CD4-positive, alpha-beta T cell treated with Interleukin-4 for 4 hours (primary cell): ENCODE measurements at regions not wholly inside any gene's neighbourhood (a gene's known extent, or its start where the extent isn't known, plus 50 kb on each side); places are given as distances from the start of the nearest gene placed in this dataset.
"Not testable (repeated sequence)": the region's sequence is repeated elsewhere in the genome, so short reads cannot be mapped to it uniquely, and the experiment has no call there.

Source experiments
- DNase-seq: peaks from one replicate; pipeline ENCODE4 v3.0.0-alpha.2; 2020

DNA sequence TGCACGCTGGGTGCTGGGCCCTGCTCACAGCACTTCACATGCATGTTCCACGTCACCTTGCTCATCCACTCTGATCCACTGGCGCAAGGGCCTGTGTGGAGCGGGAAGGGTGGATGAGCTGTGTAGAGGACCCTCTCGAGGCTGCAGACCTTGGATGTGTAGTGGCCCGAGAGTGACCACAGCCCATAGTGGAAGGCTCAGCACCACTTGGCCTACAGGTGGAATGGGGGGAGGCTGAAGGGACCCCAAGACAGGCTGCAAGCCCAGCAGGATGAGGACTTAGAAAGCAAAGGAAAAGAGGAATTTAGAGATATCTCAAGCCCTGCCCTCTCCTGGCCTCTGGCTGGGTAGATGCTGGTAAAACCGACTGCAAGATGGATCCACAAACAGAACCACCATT lies 175.9 kb upstream of the COPS8 start:
- no peak for DNase-seq

DNA sequence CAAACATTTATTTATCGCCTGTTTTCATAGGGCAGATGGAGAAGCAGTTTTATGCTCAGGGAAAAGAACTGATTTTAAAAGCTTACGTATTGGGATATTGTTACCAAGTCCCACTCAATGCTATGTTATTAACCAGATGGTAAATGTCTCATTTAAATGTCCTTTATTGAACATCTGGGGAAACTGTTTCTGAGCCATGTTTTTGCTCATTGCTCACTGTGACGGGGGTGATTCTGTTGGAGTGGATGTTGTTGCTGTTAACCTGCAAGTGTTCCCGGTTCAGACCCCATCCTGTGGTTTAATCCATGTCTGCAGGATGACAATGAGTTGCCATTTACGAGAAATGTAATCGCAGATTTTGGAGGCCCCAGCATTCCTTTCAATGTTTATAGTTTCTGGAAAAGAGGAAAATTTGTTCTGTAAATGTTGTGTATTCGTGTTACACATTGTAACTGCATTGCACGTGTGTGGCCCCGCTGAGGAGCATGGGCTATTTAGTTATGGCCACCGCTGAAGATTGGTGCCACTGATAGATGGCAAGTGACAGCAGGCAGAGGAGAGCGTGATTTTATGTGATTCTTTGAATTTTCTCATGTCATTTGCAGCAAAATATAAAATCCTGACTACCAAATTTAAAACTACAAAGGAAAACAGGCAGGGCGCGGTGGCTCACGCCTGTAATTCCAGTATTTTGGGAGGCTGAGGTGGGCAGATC lies 174.8 kb upstream of the COPS8 start:
- DNase-seq: no peak

DNA sequence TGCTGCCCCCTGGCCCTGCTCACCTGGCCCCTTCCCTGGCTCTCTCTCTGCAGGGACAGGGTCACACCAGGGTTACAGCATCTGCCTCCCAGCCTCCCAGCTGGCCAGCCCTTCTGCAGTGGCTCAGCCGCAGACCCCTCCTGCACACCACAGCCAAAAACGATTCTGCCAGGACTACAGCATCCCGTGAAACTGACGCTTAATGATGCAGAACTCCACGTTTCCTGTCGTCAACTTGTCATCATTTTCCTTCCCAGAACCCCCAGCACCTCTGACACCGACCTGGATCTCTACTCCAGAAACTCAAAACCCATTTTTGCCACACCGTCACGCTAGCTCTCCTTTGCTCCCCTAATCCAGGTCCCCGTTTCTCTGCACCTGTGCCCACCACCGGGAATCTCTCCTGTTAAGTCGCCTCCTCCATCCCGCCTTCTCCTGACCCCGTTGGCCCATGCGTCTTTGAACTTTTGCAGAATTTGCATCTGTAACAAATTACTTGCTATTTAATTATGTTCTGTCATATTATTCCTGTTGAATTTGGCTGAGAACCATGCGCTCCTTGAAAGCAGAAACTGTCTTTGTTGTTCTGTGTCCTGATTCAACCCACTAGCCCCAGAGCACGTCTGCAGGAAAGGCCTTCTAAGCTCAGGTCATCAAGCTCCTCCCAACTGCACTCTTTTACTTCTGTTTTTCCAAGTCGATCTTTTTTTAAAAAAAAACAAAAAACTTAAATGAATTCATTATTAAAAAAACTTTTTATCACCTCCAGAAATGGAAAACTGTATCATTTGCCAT lies 173.2 kb upstream of the COPS8 start:
- DNase-seq: no peak

DNA sequence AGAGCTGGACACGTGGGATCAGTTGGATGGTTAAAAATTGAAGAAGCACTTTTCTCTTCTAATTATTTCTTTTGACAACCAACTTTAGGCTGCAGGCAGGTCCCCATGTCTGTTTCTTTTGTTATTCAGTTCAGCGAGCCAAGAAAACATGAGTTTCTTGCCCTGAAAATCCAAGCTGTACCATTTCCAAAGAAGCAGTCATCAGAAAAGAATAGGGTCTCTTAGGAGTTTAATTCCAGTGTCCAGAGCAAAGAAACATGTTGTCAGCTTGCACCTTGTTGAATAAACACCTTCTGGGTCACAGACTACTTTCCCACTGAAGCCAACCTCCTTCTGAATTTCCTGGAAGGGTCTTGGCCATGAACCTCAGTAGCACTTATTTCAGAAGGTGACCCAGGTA lies 170.5 kb upstream of the COPS8 start:
- DNase-seq: no peak

DNA sequence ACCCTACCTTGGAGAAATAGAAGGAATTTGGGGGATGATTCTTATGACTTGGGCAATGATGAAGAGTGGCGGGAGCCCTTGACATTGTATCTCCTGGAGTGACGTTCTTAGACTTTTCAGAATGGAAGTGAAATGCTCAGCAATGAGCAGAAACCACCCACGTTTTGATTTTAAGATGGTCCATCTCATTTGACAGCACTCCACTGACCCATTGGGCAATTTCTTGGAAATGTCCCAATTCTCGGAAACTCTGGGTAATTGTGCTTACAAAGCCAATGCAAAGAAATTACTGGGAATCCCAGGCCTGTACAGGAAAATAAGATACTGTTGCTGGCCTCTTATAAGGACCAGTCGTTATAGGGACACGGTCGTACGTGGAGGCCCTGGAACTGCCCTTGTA lies 170.0 kb upstream of the COPS8 start:
- no peak for DNase-seq

DNA sequence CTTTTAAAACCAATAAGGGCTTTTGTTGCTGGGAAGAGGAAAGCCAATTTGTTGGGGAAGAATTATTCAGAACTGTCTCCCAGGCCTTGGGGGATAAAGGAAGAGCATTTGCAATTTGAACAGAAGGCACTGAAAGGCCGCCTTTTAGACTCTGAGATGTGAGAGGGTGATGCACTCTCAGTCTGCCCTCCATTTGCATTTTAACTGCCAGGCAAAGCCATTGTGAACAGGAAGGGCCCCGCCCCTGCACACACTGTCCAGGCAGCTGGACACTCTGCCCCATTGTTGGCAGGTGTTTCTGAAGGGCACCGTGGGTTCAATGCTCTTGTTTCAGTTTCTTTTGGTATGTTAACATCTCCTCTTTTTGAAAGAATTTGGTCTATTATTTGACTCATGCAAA lies 169.5 kb upstream of the COPS8 start:
- DNase-seq: no peak

DNA sequence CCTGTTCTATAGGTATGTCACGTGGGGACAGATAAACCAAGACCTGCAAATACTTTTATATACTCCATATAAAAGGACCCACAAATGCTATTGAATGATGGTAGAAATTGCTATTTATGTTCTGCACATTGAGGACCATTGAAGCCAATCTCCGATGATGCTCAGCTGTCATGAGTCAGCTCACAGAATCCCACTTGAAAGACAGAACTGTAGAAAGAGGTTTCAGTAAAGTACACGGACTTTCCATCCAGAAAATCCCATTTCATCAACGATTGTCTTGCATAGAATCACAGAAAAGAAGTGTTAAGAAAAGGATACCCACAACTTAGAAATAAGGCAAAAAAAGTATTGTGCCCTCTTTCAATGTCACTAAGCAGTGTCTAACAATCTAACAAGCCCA lies 169.0 kb upstream of the COPS8 start:
- DNase-seq: no peak

DNA sequence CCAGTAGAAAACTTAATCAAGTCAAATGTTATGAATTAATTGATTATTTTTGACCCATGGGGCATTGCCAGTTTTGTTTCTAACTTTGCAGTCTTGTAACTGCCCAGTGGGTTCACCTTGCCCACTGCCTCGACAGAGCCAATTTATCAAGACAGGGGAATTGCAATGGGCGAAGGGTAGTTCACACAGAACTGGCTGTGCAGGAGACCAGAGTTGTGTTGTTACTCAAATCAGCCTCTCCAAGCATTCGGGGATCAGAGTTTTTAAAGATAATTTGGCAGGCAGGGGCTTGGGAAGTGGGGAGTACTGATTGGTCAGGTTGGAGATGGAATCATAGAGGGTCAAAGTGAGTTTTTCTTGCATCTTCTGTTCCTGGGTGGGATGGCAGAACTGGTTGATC lies 168.5 kb upstream of the COPS8 start:
- no peak for DNase-seq

DNA sequence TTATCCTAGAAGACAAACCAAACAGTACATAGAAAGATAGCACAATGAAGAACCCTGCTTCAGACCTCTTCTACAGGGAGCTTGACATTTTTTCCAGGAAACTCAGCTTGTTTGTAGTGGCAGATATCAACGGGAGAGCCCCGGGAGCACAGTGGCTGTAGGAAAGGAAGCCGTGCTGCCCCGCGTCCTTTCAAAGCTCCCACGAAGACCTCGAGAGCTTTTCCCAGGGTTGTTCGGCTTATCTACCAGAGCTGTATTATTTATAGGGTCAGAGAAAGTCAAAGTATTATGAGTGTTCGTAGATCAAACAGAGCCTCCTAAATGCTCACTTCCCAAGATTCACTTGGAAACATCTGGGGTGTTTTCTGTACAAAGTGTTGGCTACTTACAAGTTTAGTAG lies 167.1 kb upstream of the COPS8 start:
- DNase-seq: no peak

DNA sequence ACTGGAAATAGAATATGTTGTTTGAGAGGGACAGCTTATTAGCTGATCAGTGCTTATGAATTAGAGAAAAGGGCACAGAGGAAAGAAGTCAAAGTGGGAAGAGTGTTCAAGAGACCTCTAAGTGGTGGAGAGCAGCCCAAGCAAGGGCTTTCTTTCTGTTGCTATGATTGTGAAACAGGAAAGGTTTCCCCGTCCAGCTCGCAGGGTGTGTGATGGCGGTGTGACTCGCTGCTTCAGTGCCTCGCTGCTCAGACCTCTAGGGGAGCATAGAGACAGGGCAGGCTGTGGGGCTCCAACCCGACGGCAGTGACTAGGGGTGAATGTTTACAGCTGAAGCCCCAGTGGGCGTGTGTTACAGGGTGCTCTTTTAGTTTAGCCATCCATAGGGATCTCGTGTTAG lies 166.5 kb upstream of the COPS8 start:
- no peak for DNase-seq

DNA sequence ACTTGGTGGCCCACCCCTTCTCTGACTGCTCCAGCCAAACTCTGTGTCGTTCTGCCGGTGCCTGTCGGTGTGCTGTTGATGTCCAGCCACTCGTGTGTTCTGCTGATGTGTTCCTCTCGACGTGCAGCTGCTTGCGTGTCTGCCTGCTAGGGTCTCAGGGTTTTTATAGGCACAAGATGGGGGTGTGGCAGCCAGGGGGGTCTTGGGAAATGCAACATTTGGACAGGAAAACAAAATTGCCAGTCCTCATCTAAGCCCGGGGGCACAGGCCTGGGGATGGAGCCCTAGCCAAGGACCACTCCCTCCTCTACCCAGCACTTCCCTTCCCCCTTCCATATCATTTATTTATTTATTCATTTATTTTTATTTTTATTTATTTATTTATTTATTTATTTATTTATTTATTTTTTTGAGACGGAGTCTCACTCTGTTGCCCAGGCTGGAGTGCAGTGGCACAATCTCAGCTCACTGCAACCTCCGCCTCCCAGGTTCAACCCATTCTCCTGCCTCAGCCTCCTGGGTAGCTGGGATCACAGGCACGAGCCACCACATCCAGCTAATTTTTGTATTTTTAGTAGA lies 165.8 kb upstream of the COPS8 start:
- DNase-seq: not testable (repeated sequence)

DNA sequence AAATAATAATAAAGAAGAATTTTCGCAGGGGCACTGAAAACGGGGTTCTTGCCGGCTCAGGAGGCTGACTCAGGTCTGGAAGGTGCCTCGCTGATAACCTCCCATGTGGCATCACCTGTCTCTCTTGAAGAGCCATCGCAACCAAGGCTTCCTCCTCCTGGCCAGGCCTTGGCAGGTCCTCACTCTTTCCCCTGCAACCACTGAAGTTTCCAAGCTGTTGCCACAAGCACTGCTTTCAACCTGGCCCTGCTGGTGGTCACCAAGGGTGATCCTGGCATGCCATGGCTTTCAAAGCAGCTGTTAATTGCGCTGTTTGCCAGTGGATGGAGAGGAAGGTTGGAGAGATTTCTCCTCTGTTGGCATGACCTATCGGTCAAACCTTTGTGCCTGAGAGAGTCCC lies 163.6 kb upstream of the COPS8 start:
- no peak for DNase-seq

DNA sequence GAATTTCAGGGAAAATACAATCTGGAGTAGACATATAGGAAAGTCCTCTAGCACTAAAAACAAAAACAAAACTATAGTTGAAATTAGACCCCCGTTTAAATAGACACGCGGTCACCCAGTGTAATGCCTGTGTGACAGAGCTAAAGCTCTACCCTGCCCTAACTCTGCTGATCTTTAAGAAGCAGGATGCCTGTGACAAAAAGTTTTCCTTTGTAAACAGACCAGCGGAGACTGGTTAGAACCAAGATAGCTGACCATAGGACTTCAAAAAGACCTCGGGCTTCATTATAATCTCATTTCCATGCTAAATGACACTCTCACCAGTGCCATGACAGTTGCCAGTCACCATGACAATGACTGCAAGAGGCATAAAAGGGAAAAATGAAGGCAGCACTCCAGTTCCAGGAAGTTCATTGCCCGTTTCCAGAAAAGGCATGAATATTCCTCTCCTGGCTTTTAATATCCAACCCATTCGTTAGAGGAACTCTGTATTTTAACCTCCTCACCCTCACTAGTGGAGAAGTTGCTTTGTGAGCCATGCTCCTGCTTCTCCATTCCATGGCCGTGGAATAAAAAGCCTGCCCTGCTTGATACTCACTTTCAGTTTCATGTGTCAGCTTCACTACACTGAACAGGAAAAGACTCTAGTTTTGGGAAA lies 157.2 kb upstream of the COPS8 start:
- no peak for DNase-seq

DNA sequence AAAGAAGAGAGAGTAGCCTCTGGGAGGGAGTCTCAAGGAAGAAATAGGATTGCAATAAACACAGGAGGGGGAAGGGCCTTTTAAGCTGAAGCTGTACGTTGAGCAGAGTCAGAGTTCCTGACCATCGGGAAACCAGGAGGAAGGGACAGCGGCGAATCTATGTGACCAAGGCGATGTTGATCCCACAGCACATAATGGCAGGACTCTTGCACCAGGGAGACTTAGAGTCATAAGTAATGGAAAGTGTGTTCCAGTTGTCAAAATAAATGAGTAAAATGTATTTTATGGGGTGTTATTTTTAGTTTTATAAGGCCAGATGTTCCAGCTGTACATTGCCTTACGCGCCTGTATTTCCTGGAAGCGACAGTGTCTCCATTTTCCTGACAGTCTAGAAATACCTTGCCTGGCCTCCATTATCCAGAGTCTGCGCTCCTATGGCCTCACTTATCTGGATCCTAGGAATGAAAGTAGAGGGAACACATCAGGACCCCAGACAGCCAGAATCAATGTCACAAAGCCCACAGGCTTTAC lies 152.8 kb upstream of the COPS8 start:
- DNase-seq: no peak

DNA sequence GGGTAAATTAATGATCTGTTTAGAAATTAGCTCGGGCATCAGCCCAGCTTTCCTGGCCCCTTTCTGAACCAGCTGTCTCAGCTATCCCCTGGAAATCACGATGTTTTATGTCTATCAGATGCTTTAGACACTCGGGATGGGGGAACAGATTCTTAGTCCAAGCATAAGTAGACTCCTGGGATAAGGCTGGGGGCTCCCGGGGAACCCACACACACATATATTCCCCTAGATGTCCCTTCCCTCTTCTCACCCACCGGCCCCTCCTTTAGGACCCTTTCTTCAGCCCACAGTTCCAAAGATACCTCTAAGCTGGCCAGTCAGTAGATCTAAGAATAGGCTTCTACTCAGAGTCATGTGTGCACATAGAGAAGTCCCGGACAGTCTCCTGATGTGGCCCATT lies 151.5 kb upstream of the COPS8 start:
- DNase-seq: no peak

DNA sequence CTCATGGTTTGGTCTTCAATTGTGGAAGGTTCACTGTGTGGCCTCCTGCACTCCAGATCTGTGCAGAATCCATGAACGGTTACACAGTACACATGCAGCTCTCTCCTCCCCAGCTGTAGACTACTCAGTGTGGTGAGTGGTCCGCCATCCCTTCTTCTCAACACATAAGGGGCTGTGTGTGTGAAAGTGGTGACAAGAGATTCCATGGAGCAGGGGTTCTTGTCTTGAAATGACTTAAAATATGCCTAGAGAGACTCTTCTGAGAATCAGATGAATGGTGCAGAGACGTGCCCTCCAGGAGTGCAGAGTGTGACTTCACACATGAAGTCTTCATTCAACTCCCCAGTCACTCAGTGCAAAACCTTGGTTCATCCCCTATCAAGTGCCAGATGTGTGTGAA lies 151.0 kb upstream of the COPS8 start:
- no peak for DNase-seq

DNA sequence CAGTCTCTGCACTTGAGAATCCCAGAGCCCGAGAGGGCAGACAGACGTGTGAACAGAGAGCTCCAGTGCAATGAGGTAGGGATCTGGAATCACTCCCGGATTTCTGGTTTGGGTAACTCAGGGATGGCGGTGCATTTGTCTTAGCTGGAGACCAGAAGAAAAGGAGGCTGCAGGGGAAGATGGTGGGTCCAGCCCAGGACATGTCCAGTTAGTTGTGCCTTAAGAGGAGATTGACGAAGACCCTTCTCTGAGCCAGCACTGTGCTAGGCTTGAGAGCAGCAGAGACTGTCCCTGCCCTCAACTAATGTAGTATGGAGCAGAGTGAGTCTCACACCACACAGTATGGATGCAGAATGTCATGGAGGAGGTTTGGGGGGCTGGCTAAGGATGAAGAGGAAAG lies 150.6 kb upstream of the COPS8 start:
- no peak for DNase-seq

DNA sequence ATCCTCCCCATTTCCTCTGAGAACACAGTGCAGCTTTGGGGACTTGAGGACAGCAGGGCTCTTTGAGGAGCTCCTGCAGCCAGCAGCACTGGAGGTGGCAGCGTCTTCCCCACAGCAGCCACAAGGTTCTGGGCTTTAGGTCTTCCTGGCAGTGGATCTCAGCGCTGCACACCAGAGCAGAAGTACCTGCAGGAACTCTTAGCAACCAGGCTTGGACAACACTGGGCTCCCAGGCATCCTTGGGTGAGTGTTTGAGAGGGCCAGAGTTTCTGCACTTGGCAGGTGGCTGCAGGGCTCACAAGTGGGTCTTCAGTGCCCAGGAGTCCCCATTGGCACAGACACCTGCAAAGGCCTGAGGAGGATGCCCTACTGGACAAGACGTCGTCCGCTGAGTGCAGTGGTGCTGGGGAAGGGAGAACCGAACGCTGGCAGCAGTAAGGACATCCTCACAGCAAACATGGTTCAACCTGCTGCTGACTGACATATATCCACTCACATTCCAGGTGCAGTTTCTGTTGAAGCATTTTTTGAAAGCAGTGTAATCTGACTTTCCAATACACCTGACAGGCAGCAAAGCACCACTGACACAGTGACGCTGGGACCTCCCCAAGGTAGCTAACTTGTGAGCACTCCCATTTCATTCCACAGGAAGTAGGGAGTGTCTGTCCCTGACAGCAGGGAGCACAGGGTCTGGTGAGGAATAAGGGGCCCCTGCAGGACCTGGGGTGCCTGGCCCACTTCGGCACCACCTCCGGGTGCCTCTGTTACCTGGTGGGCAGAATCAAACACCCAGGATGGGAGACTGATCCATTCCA lies 149.9 kb upstream of the COPS8 start:
- DNase-seq: no peak

DNA sequence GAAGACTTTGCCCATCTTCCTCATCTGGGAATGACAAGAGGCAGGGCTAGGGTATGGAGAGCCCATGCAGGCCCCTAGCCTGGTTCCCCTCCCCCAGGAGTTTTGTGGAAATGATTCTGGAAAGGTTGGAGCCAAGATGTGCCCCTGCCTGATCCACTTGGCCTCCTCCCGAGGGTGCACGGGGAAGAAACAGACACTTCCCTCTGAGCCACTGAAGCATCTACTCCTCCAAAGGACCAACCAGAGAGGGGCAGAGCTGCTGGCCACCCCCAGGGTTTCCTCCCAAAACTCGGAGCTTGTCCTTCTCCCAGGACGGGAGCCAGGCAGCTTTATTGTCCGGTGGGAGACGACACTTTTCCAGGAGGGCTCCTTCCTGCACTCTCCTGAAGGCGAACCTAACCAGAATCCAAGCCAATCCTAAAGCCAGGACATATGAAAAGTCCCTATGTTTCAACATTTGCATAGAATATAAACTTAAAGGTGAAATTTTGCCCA lies 149.2 kb upstream of the COPS8 start:
- DNase-seq: no peak

DNA sequence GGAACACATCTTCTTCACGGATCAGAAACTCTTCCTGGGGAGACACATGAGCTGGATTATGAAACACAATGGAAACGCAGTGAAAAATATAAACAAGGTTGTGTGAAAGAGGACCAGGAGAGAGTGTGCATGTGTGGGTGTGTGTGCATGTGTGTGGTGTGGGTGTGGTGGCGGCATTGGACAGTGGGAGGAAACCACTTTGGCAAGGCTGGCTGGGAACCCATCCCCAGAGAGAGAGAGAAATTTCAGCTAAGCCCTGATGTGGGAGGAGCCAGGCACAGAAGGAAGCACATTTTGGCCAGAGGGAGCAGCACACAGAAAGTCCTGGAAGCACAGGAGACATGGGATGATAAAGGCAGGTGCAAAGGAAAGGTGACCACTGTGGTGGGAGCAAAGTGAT lies 147.6 kb upstream of the COPS8 start:
- no peak for DNase-seq

DNA sequence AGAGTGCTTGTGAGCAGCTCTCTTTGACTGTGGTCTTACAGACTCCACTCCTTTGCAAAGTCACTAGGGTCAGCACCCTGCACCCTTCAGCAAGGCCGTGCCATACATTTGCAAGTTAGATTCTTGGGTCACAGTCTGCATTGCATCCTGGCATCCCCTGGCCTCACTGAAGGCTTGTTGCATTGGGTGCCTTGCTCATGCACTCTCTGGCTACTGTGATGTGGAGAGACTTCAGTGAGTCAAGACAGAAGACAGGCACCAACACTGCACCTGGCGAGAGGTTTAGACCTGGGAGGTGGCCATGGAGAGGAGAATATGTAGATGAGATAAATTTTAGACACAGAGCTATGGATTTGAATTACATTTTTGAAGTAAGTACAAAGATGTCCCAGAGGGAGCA lies 146.4 kb upstream of the COPS8 start:
- DNase-seq: no peak

DNA sequence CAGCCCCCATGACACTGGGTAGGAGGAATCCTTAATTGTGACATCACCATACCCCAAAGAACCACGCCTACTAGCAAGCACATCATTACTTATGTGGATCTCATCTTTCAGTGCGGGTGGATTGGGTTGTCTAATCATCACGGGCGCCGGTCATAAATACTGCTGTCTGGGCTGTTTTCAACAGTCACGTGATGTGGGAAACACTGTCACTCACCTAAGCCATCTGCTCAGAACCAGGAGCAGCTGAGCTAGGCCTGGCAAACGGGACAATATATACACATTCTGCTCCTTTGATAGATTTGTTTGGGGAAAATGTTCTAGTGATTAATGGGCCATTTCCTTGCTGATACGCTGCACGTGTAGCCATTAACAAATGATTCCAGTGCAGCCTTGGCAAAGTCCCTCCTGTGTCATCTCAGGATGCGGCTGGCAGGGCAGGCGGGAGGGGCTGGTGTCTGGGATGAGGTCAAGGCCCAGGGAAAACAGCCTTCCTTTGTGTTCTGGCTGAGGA lies 145.9 kb upstream of the COPS8 start:
- no peak for DNase-seq
